Suprapubic skin (tissue), 4 donors: ENCODE measurements at regions not wholly inside any gene's neighbourhood (a gene's known extent, or its start where the extent isn't known, plus 50 kb on each side); places are given as distances from the start of the nearest gene placed in this dataset.

Experiments
- CTCF ChIP-seq, 2 donors: fragments of 200-600 bp in 1 of 2; fragments of 450-650 bp in 1 of 2; sonication (generic) in 1 of 2; IDR thresholded peaks; one replicate each; pipeline ENCODE4 v1.5.1; 2016 to 2019; ENCODE audit warnings: antibody characterized with exemption in 2 of 2, mild to moderate bottlenecking in 1 of 2, moderate library complexity in 1 of 2
- POLR2A ChIP-seq, 2 donors: fragments of 450-650 bp; IDR thresholded peaks; one replicate each; pipeline ENCODE4 v1.6.1; 2017; ENCODE audit warnings: antibody characterized with exemption in 2 of 2, mild to moderate bottlenecking in 2 of 2, moderate library complexity in 2 of 2
- POLR2AphosphoS5 ChIP-seq, 3 donors: sonication (generic); formaldehyde crosslinking; IDR thresholded peaks; one replicate each; pipeline ENCODE4 v1.6.1; 2017; ENCODE audit warnings: antibody characterized with exemption in 3 of 3

DNA sequence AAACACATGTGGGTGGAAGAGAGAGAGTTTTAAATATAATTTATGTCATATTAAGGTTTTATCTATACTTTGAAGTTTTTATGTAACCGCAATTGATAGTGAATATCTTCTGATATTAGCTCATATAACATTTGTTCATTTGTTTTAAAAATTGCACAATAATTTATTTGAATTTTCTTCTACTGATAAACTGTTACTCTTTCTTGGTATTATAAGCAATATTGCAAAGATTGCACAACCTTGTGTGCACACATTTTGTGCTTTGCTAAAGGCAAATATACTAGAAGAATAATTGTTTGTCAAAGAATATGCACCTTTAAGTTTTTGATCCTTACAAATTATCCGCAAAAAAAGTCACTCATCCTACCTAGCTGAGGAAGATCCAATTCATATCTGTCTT, 275.7 kb downstream of the TLR4 start:
- TF ChIP-seq POLR2A (IDR thresholded peaks at IDR 0.05) = no peak
- no peak for TF ChIP-seq POLR2AphosphoS5 (IDR thresholded peaks at IDR 0.05)
- TF ChIP-seq CTCF (IDR thresholded peaks at IDR 0.05) = no peak
